IgD-negative memory B cell (primary cell): ENCODE measurements at regions not wholly inside any gene's neighbourhood (a gene's known extent, or its start where the extent isn't known, plus 50 kb on each side); places are given as distances from the start of the nearest gene placed in this dataset.

Experiments
- H3K27ac Mint-ChIP-seq, 3 donors: one replicate each; pipeline ENCODE4 v1.8.0; 2020 to 2022; ENCODE audit warnings: mild to moderate bottlenecking in 3 of 3, mixed read lengths in 3 of 3, moderate library complexity in 1 of 3
- H3K27me3 Mint-ChIP-seq: one replicate; pipeline ENCODE4 v1.8.0; 2021; ENCODE audit warnings: mixed read lengths
- H3K36me3 Mint-ChIP-seq: one replicate; pipeline ENCODE4 v1.8.0; 2020; ENCODE audit warnings: mild to moderate bottlenecking, mixed read lengths
- H3K4me1 Mint-ChIP-seq, 3 donors: one replicate each; pipeline ENCODE4 v1.8.0; 2020 to 2022; ENCODE audit warnings: mixed read lengths in 3 of 3, mild to moderate bottlenecking in 1 of 3
- H3K4me3 Mint-ChIP-seq, 4 donors: one replicate each; pipeline ENCODE4 v1.8.0; 2020 to 2022; ENCODE audit warnings: mild to moderate bottlenecking in 4 of 4, mixed read lengths in 4 of 4, moderate library complexity in 3 of 4
- H3K9me3 Mint-ChIP-seq, 3 donors: one replicate each; pipeline ENCODE4 v1.8.0; 2020 to 2021; ENCODE audit warnings: mixed read lengths in 3 of 3, mild to moderate bottlenecking in 1 of 3

DNA sequence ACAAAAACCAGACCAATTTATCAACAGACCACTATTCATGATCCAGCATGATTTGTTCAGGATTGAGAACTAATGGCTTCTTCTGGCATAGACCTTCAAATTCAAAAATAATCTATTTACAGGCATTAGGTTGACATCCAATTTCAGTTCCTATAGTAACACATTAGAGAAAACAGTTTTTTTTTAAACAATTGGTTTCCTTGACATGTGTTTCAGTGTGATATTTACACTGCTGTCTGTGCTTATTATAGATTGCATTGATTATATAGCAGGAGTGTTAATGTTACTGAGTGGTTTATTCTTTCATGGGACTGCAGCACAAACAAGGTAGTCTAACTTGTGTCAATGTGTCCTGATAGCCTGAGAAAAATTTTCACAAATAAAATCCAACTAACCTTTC, 579.3 kb downstream of the PLOD2 start:
- H3K4me3 Mint-ChIP-seq, result no peak overlapping the region
- H3K27ac Mint-ChIP-seq, result no peak overlapping the region
- peaks cover 0 to 3% (median 0%) of the 10 kb centered on the region in 3 donors for H3K9me3 Mint-ChIP-seq
- H3K27me3 Mint-ChIP-seq, result no peaks in the 10 kb centered on the region
- H3K36me3 Mint-ChIP-seq, result no peaks in the 10 kb centered on the region
- H3K4me1 Mint-ChIP-seq, result no peaks in the 10 kb centered on the region

- peaks cover 0 to 5% (median 1%) of the 10 kb centered on the region in 3 donors for H3K9me3 Mint-ChIP-seq
- no peaks in the 10 kb centered on the region for H3K4me1 Mint-ChIP-seq
- H3K27me3 Mint-ChIP-seq, result no peaks in the 10 kb centered on the region
- no peak overlapping the region for H3K4me3 Mint-ChIP-seq
- no peak overlapping the region for H3K27ac Mint-ChIP-seq
- no peaks in the 10 kb centered on the region for H3K36me3 Mint-ChIP-seq
Measured at GRCh38 chr3:145604851-145605250, 556.1 kb downstream of the PLOD2 start.

- Mint-ChIP-seq H3K4me1 (no peaks in the 10 kb centered on the region), H3K27ac (no peak overlapping the region), H3K9me3 (peaks cover 0 to 6% (median 0%) of the 10 kb centered on the region in 3 donors), H3K4me3 (no peak overlapping the region), H3K36me3 (no peaks in the 10 kb centered on the region), H3K27me3 (no peaks in the 10 kb centered on the region)
Measured at GRCh38 chr3:145620002-145620401, 541.0 kb downstream of the PLOD2 start.

DNA sequence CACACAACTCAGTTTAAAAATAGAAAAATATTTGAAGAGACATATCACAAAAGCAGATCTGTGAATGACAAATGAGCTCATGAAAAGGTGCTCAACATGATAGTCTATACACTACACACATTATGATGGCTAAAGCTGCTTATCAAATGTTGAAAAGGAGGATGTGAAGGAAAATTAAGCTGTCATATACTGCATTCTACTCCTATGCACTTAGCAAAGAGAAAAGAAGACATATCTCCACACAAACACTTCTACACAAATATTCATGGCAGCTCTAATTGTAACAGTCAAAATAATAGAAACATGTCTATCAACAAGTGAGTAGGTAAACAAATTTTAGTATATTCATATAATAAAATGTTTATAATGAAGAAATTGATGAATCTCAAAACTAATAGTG, 540.5 kb downstream of the PLOD2 start:
- no peak overlapping the region for H3K27ac Mint-ChIP-seq
- H3K36me3 Mint-ChIP-seq, result no peaks in the 10 kb centered on the region
- H3K27me3 Mint-ChIP-seq, result no peaks in the 10 kb centered on the region
- H3K4me1 Mint-ChIP-seq, result no peaks in the 10 kb centered on the region
- H3K4me3 Mint-ChIP-seq, result no peak overlapping the region
- H3K9me3 Mint-ChIP-seq, result peaks cover 0 to 6% (median 0%) of the 10 kb centered on the region in 3 donors

GRCh38 chr3:145623349-145623748, 537.6 kb downstream of the PLOD2 start:
- H3K27me3 Mint-ChIP-seq, result no peaks in the 10 kb centered on the region
- no peaks in the 10 kb centered on the region for H3K9me3 Mint-ChIP-seq
- H3K36me3 Mint-ChIP-seq, result no peaks in the 10 kb centered on the region
- H3K27ac Mint-ChIP-seq, result no peak overlapping the region
- no peak overlapping the region for H3K4me3 Mint-ChIP-seq
- no peaks in the 10 kb centered on the region for H3K4me1 Mint-ChIP-seq

GRCh38 chr3:145628211-145628610, 532.8 kb downstream of the PLOD2 start:
- Mint-ChIP-seq H3K36me3 (no peaks in the 10 kb centered on the region), H3K4me1 (no peaks in the 10 kb centered on the region), H3K9me3 (peaks cover 0 to 19% (median 2%) of the 10 kb centered on the region in 3 donors), H3K27me3 (no peaks in the 10 kb centered on the region), H3K4me3 (no peak overlapping the region), H3K27ac (no peak overlapping the region)

DNA sequence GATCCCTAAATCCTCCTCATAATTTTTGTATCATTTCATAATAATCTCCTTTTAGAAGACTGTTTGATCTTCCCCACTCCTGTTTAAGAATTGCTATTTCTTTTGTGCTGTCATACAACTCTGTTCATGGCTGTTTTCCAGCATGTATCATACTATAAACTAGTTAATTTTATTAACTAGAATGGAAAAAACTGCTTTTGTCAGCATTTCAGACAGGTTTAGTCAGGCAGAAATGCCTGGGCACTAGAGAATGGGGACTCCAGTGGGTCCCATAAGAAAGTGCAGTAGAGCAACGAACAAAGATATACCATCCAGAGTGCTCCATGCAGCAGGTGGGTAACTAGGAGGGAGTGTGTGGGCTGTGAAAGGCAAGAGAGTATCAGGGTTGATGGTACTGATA, 523.9 kb downstream of the PLOD2 start:
- Mint-ChIP-seq H3K36me3 (no peaks in the 10 kb centered on the region), H3K27me3 (no peaks in the 10 kb centered on the region), H3K4me1 (no peaks in the 10 kb centered on the region), H3K27ac (no peak overlapping the region), H3K4me3 (no peak overlapping the region), H3K9me3 (peaks cover 0 to 8% (median 2%) of the 10 kb centered on the region in 3 donors)

- peaks cover 0 to 3% (median 2%) of the 10 kb centered on the region in 3 donors for H3K9me3 Mint-ChIP-seq
- H3K27ac Mint-ChIP-seq, result no peak overlapping the region
Measured at GRCh38 chr3:145639003-145639606, 521.9 kb downstream of the PLOD2 start.

GRCh38 chr3:145639875-145640274, 521.1 kb downstream of the PLOD2 start:
- Mint-ChIP-seq H3K27me3 (no peaks in the 10 kb centered on the region), H3K27ac (no peak overlapping the region), H3K9me3 (peaks cover 0 to 3% (median 2%) of the 10 kb centered on the region in 3 donors), H3K4me1 (no peaks in the 10 kb centered on the region), H3K36me3 (no peaks in the 10 kb centered on the region), H3K4me3 (no peak overlapping the region)

More at GRCh38 chr3:145639003-145639606, 521.9 kb downstream of the PLOD2 start:
- Mint-ChIP-seq H3K27me3 (no peaks in the 10 kb centered on the region), H3K4me1 (no peaks in the 10 kb centered on the region), H3K36me3 (no peaks in the 10 kb centered on the region), H3K4me3 (no peak overlapping the region)

- H3K9me3 Mint-ChIP-seq, result peaks cover 1 to 7% (median 5%) of the 10 kb centered on the region in 3 donors
- H3K4me3 Mint-ChIP-seq, result no peak overlapping the region
- no peaks in the 10 kb centered on the region for H3K27me3 Mint-ChIP-seq
- H3K4me1 Mint-ChIP-seq, result no peaks in the 10 kb centered on the region
- H3K27ac Mint-ChIP-seq, result no peak overlapping the region
- H3K36me3 Mint-ChIP-seq, result no peaks in the 10 kb centered on the region
Measured at GRCh38 chr3:145648396-145648795, 512.6 kb downstream of the PLOD2 start.

DNA sequence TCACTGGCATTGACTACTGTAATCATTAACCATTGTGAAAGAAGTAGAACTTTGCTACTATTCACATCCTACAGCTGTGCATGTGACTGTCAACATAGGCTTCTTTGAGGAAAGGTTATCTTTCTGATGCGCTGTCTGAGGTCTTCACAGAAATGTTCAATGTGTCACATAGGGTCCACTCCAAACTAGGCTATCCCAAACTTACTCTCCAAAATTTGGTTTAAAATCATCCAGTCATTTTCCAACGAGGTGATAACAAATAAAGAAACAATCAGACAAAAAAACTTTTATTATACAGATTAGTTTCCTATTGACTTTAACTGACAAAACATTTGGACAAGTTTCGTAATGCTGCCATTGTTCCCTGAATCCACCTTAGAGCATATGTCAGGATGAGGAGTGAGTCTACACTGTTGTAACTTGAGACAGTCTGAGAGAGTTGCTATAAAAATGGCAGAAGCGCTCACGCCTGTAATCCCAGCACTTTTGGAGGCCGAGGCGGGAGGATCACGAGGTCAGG, 511.6 kb downstream of the PLOD2 start:
- peaks cover 1 to 5% (median 5%) of the 10 kb centered on the region in 3 donors for H3K9me3 Mint-ChIP-seq
- no peaks in the 10 kb centered on the region for H3K36me3 Mint-ChIP-seq
- no peak overlapping the region for H3K27ac Mint-ChIP-seq
- no peak overlapping the region for H3K4me3 Mint-ChIP-seq
- no peaks in the 10 kb centered on the region for H3K4me1 Mint-ChIP-seq
- H3K27me3 Mint-ChIP-seq, result no peaks in the 10 kb centered on the region

DNA sequence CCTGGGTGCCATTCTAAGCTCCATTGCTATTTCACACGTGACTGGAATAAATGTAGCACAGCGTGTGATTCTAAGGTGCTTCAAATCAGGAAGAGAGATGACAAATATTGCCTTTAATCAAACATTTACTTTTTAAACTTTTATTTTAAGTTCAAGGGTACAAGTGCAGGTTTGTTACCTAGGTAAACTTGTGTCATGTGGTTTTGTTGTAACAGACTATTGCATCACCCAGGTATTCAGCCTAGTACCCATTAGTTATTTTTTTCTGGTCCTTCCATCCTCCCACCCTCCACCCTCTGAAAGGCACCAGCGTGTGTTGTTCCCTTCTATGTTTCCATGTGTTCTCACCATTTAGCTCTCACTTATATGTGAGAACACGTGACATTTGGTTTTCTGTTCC, 510.8 kb downstream of the PLOD2 start:
- H3K36me3 Mint-ChIP-seq, result no peaks in the 10 kb centered on the region
- H3K27ac Mint-ChIP-seq, result no peak overlapping the region
- no peak overlapping the region for H3K4me3 Mint-ChIP-seq
- H3K27me3 Mint-ChIP-seq, result no peaks in the 10 kb centered on the region
- no peaks in the 10 kb centered on the region for H3K4me1 Mint-ChIP-seq
- H3K9me3 Mint-ChIP-seq, result peaks cover 1 to 9% (median 5%) of the 10 kb centered on the region in 3 donors

- H3K36me3 Mint-ChIP-seq, result no peaks in the 10 kb centered on the region
- no peaks in the 10 kb centered on the region for H3K27me3 Mint-ChIP-seq
- H3K4me3 Mint-ChIP-seq, result no peak overlapping the region
- H3K27ac Mint-ChIP-seq, result no peak overlapping the region
- H3K9me3 Mint-ChIP-seq, result peaks cover 0 to 3% (median 0%) of the 10 kb centered on the region in 3 donors
- H3K4me1 Mint-ChIP-seq, result no peaks in the 10 kb centered on the region
Measured at GRCh38 chr3:145671121-145671520, 489.9 kb downstream of the PLOD2 start.

DNA sequence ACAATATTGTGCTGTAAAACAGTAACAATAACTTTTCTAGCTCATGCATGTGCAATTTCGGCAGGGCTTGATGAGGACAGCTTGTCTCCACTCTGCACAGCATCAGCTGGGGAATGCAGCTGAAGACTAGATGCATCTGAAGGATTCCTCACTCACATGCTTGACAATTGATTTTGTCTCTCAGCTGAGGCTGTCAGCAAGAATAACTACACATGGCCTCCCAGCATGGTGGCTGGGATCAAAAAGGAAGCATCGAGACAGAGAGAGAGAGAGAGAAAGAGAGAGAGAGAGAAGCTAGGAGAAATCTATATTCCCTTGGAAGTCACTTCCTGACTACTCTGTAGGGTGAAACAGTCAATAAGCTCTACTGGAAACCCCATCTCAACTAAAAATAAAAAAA, 487.1 kb downstream of the PLOD2 start:
- no peaks in the 10 kb centered on the region for H3K27me3 Mint-ChIP-seq
- H3K4me3 Mint-ChIP-seq, result no peak overlapping the region
- peaks cover 0 to 3% (median 0%) of the 10 kb centered on the region in 3 donors for H3K9me3 Mint-ChIP-seq
- H3K4me1 Mint-ChIP-seq, result no peaks in the 10 kb centered on the region
- H3K27ac Mint-ChIP-seq, result no peak overlapping the region
- H3K36me3 Mint-ChIP-seq, result no peaks in the 10 kb centered on the region

GRCh38 chr3:145678401-145678800, 482.6 kb downstream of the PLOD2 start:
- no peaks in the 10 kb centered on the region for H3K4me1 Mint-ChIP-seq
- no peaks in the 10 kb centered on the region for H3K27me3 Mint-ChIP-seq
- H3K4me3 Mint-ChIP-seq, result no peak overlapping the region
- H3K27ac Mint-ChIP-seq, result no peak overlapping the region
- no peaks in the 10 kb centered on the region for H3K36me3 Mint-ChIP-seq
- no peaks in the 10 kb centered on the region for H3K9me3 Mint-ChIP-seq

- H3K27me3 Mint-ChIP-seq, result no peaks in the 10 kb centered on the region
Measured at GRCh38 chr3:145681181-145681580, 479.8 kb downstream of the PLOD2 start.

More at GRCh38 chr3:145681181-145681580, 479.8 kb downstream of the PLOD2 start:
- Mint-ChIP-seq H3K27ac (no peak overlapping the region), H3K9me3 (no peaks in the 10 kb centered on the region), H3K4me1 (no peaks in the 10 kb centered on the region), H3K4me3 (no peak overlapping the region), H3K36me3 (no peaks in the 10 kb centered on the region)
